Liver (tissue), 7 donors: ENCODE measurements at regions not wholly inside any gene's neighbourhood (a gene's known extent, or its start where the extent isn't known, plus 50 kb on each side); places are given as distances from the start of the nearest gene placed in this dataset.

Experiments used
- DNase-seq: peaks from one replicate; pipeline ENCODE4 v3.0.0-alpha.2; 2017; ENCODE audit warnings: low spot score
- H3K27ac ChIP-seq, 2 donors: one replicate each; pipeline ENCODE4 v1.7.0; 2013; ENCODE audit warnings: inconsistent platforms in 2 of 2, low read length in 2 of 2, control low read depth in 1 of 2, low read depth in 1 of 2, mild to moderate bottlenecking in 1 of 2
- H3K27me3 ChIP-seq, 4 donors: one replicate each; pipeline versions ENCODE4 v1.6.1 to v1.7.0; 2013; ENCODE audit warnings: low read length in 3 of 4, inconsistent platforms in 1 of 4, mild to moderate bottlenecking in 1 of 4, moderate library complexity in 1 of 4; ENCODE audit not compliant: control insufficient read depth in 4 of 4, insufficient read depth in 4 of 4
- H3K36me3 ChIP-seq, 4 donors: one replicate each; pipeline versions ENCODE4 v1.6.1 to v1.7.0; 2013; ENCODE audit warnings: low read length in 3 of 4, mild to moderate bottlenecking in 3 of 4, low read depth in 1 of 4, moderate library complexity in 1 of 4; ENCODE audit not compliant: control insufficient read depth in 4 of 4, insufficient read depth in 3 of 4
- H3K4me1 ChIP-seq, 4 donors: one replicate each; pipeline versions ENCODE4 v1.6.1 to v1.7.0; 2013; ENCODE audit warnings: low read length in 3 of 4, mild to moderate bottlenecking in 3 of 4, moderate library complexity in 1 of 4; ENCODE audit not compliant: control insufficient read depth in 4 of 4, insufficient read depth in 4 of 4
- H3K4me3 ChIP-seq, 3 donors: one replicate each; pipeline versions ENCODE4 v1.6.1 to v1.7.0; 2013; ENCODE audit warnings: low read length in 3 of 3, control low read depth in 1 of 3, low read depth in 1 of 3, mild to moderate bottlenecking in 1 of 3
- H3K9ac ChIP-seq, 2 donors: one replicate each; pipeline ENCODE4 v1.7.0; 2013; ENCODE audit warnings: low read length in 2 of 2, mild to moderate bottlenecking in 2 of 2, moderate library complexity in 2 of 2, control low read depth in 1 of 2, low read depth in 1 of 2
- H3K9me3 ChIP-seq, 4 donors: one replicate each; pipeline versions ENCODE4 v1.6.1 to v1.7.0; 2013; ENCODE audit warnings: low read length in 3 of 4; ENCODE audit not compliant: control insufficient read depth in 4 of 4
- EGR1 ChIP-seq, 2 donors: IDR thresholded peaks; 2 replicates each; pipeline ENCODE4 v1.6.1; 2016 to 2018; ENCODE audit warnings: antibody characterized with exemption in 2 of 2, low read depth in 2 of 2
- FOXA1 ChIP-seq: IDR thresholded peaks from 2 replicates; pipeline ENCODE4 v1.6.1; 2016; ENCODE audit warnings: antibody characterized with exemption
- FOXA2 ChIP-seq: IDR thresholded peaks from 2 replicates; pipeline ENCODE4 v1.6.1; 2016; ENCODE audit warnings: antibody characterized with exemption
- GABPA ChIP-seq, 2 donors: IDR thresholded peaks in 1 of 2; conservative IDR thresholded peaks in 1 of 2; 2 replicates each; pipeline ENCODE4 v1.6.1; 2016; ENCODE audit warnings: antibody characterized with exemption in 2 of 2, mild to moderate bottlenecking in 1 of 2, moderate library complexity in 1 of 2
- HNF4A ChIP-seq, 2 donors: conservative IDR thresholded peaks; 2 replicates each; pipeline ENCODE4 v1.6.1; 2016; ENCODE audit warnings: antibody characterized with exemption in 2 of 2, mild to moderate bottlenecking in 2 of 2
- HNF4G ChIP-seq: IDR thresholded peaks from 2 replicates; pipeline ENCODE4 v1.6.1; 2016; ENCODE audit warnings: antibody characterized with exemption
- JUND ChIP-seq, 2 donors: IDR thresholded peaks; 2 replicates each; pipeline ENCODE4 v1.6.1; 2016; ENCODE audit warnings: antibody characterized with exemption in 2 of 2
- NR2F2 ChIP-seq: IDR thresholded peaks from 2 replicates; pipeline ENCODE4 v1.6.1; 2016; ENCODE audit warnings: antibody characterized with exemption
- RAD21 ChIP-seq, 2 donors: IDR thresholded peaks; 2 replicates each; pipeline ENCODE4 v1.6.1; 2016; ENCODE audit warnings: antibody characterized with exemption in 2 of 2, mild to moderate bottlenecking in 2 of 2
- RXRA ChIP-seq, 2 donors: IDR thresholded peaks; 2 replicates each; pipeline ENCODE4 v1.6.1; 2017 to 2018; ENCODE audit warnings: antibody characterized with exemption in 2 of 2, mild to moderate bottlenecking in 1 of 2
- SP1 ChIP-seq: IDR thresholded peaks from 2 replicates; pipeline ENCODE4 v1.6.1; 2018; ENCODE audit warnings: antibody characterized with exemption, mild to moderate bottlenecking
- YY1 ChIP-seq: IDR thresholded peaks from 2 replicates; pipeline ENCODE4 v1.6.1; 2016; ENCODE audit warnings: antibody characterized with exemption, mild to moderate bottlenecking
- WGBS: extraction: QIAGEN DNeasy Blood & Tissue Kit; methylation state at CpG from one replicate; pipeline ENCODE4 v1.1.7; 2013; 5-methylcytosine and 5-hydroxymethylcytosine counted together
- TF ChIP-seq, protein P1 (sequence below): IDR thresholded peaks from 2 replicates; pipeline ENCODE4 v1.6.1; 2016; ENCODE audit warnings: antibody characterized with exemption
- TF ChIP-seq, protein P2 (sequence below): IDR thresholded peaks from 2 replicates; pipeline ENCODE4 v1.6.1; 2016; ENCODE audit warnings: antibody characterized with exemption
- TF ChIP-seq, protein P3 (sequence below): IDR thresholded peaks from 2 replicates; pipeline ENCODE4 v1.6.1; 2016; ENCODE audit warnings: antibody characterized with exemption, mild to moderate bottlenecking
- TF ChIP-seq, protein P4 (sequence below): IDR thresholded peaks from 2 replicates; pipeline ENCODE4 v1.6.1; 2016; ENCODE audit warnings: antibody characterized with exemption
- donor health status: healthy.
- donor health status: healthy.
- donor health status: healthy.
- donor health status: healthy.

DNA sequence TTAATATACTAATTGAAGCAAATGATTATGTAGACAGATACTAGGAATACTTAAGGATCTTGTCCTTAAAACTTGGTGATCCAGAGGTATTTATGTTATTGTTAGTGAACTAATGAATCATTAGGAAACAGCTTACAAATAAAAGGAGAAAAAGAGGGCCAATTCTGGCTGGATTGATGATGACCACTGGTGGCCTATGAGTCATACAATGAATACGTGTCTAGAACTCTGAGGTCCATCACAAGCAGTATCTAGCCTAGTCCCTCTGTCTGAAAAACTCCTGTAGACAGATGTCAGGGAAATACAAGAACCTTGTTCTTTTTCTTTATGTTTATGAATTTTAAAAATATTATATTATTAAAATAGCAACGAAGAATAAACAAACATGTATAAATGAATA is 51.7 kb upstream of the RTL1 start:
- 66% methylated on average over 2 of the region's 2 CpGs for WGBS

DNA sequence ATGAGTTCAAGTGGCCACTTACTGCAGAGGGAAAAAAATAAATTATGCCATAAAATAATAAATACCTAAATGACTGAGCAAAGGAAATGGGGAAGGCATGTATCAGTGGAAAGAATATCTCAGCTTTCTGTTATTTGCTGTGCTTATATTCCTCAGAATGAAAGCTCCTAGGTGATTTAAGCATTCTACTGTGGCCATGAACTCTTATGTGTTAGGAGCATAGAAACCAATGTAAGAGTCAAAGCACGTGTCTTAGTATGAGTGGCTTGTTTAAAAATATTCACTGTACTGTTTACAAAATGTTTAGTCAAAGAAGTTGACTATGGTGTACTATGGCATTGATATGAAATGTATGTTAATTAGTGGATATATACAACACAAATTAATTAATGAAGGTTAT is 59.0 kb upstream of the RTL1 start:
- Histone ChIP-seq H3K36me3 (no peaks in the 10 kb centered on the region), H3K9me3 (peaks cover 0 to 1% (median 0%) of the 10 kb centered on the region in 4 donors), H3K27ac (no peak overlapping the region), H3K27me3 (peaks cover 0 to 2% (median 0%) of the 10 kb centered on the region in 4 donors), H3K4me1 (no peaks in the 10 kb centered on the region), H3K4me3 (no peak overlapping the region), H3K9ac (no peak overlapping the region)
- WGBS = 55% methylated on average over 1 of the region's 1 CpG
- no peak for DNase-seq
- TF ChIP-seq, protein P1, sequence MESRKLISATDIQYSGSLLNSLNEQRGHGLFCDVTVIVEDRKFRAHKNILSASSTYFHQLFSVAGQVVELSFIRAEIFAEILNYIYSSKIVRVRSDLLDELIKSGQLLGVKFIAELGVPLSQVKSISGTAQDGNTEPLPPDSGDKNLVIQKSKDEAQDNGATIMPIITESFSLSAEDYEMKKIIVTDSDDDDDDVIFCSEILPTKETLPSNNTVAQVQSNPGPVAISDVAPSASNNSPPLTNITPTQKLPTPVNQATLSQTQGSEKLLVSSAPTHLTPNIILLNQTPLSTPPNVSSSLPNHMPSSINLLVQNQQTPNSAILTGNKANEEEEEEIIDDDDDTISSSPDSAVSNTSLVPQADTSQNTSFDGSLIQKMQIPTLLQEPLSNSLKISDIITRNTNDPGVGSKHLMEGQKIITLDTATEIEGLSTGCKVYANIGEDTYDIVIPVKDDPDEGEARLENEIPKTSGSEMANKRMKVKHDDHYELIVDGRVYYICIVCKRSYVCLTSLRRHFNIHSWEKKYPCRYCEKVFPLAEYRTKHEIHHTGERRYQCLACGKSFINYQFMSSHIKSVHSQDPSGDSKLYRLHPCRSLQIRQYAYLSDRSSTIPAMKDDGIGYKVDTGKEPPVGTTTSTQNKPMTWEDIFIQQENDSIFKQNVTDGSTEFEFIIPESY = no peak
- TF ChIP-seq RXRA (IDR thresholded peaks at IDR 0.05) (no peak), SP1 (no peak), FOXA2 (no peak), YY1 (no peak), JUND (IDR thresholded peaks at IDR 0.05) (no peak), FOXA1 (no peak), NR2F2 (no peak), RAD21 (IDR thresholded peaks at IDR 0.05) (no peak), EGR1 (IDR thresholded peaks at IDR 0.05; ENCODE audit: low read depth in 2 of 2) (no peak), HNF4G (no peak), HNF4A (conservative IDR thresholded peaks at IDR 0.05) (no peak)
- TF ChIP-seq, protein P2, sequence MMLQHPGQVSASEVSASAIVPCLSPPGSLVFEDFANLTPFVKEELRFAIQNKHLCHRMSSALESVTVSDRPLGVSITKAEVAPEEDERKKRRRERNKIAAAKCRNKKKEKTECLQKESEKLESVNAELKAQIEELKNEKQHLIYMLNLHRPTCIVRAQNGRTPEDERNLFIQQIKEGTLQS = no peak
- TF ChIP-seq, protein P3, sequence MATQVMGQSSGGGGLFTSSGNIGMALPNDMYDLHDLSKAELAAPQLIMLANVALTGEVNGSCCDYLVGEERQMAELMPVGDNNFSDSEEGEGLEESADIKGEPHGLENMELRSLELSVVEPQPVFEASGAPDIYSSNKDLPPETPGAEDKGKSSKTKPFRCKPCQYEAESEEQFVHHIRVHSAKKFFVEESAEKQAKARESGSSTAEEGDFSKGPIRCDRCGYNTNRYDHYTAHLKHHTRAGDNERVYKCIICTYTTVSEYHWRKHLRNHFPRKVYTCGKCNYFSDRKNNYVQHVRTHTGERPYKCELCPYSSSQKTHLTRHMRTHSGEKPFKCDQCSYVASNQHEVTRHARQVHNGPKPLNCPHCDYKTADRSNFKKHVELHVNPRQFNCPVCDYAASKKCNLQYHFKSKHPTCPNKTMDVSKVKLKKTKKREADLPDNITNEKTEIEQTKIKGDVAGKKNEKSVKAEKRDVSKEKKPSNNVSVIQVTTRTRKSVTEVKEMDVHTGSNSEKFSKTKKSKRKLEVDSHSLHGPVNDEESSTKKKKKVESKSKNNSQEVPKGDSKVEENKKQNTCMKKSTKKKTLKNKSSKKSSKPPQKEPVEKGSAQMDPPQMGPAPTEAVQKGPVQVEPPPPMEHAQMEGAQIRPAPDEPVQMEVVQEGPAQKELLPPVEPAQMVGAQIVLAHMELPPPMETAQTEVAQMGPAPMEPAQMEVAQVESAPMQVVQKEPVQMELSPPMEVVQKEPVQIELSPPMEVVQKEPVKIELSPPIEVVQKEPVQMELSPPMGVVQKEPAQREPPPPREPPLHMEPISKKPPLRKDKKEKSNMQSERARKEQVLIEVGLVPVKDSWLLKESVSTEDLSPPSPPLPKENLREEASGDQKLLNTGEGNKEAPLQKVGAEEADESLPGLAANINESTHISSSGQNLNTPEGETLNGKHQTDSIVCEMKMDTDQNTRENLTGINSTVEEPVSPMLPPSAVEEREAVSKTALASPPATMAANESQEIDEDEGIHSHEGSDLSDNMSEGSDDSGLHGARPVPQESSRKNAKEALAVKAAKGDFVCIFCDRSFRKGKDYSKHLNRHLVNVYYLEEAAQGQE = no peak
- TF ChIP-seq, protein P4, sequence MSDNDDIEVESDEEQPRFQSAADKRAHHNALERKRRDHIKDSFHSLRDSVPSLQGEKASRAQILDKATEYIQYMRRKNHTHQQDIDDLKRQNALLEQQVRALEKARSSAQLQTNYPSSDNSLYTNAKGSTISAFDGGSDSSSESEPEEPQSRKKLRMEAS = no peak

More for the DNA sequence above, 51.7 kb upstream of the RTL1 start:
- no peaks in the 10 kb centered on the region for H3K4me1 ChIP-seq
- TF ChIP-seq GABPA (IDR thresholded peaks at IDR 0.05 in 1 of 2, conservative IDR thresholded peaks at IDR 0.05 in 1 of 2) = no peak
- H3K4me3 ChIP-seq = no peak overlapping the region
- H3K27ac ChIP-seq = no peak overlapping the region
- no peak for DNase-seq
- no peak overlapping the region for H3K9ac ChIP-seq
- no peaks in the 10 kb centered on the region for H3K36me3 ChIP-seq
- H3K9me3 ChIP-seq = no peaks in the 10 kb centered on the region
- peaks cover 0 to 2% (median 0%) of the 10 kb centered on the region in 4 donors for H3K27me3 ChIP-seq
